Keratinocyte (primary cell): ENCODE measurements at regions not wholly inside any gene's neighbourhood (a gene's known extent, or its start where the extent isn't known, plus 50 kb on each side); places are given as distances from the start of the nearest gene placed in this dataset.

ENCODE experiments used
- EZH2 ChIP-seq: IDR thresholded peaks from one replicate; pipeline ENCODE4 v1.6.1; 2012; ENCODE audit warnings: inconsistent platforms, mild to moderate bottlenecking, low read length, moderate library complexity
- TF ChIP-seq, protein P1 (sequence below), 3 experiments: IDR thresholded peaks in 1 of 3; conservative IDR thresholded peaks in 1 of 3; optimal IDR thresholded peaks in 1 of 3; 2 replicates in 2 of 3; 3 replicates in 1 of 3; pipeline versions ENCODE3 to v1.5.1; 2011; ENCODE audit warnings: low read length in 3 of 3, mild to moderate bottlenecking in 3 of 3, moderate library complexity in 2 of 3, control low read depth in 1 of 3, inconsistent platforms in 1 of 3; ENCODE audit not compliant: insufficient read depth in 2 of 3; ENCODE audit errors: extremely low read depth in 1 of 3

GRCh38 chr11:69372589-69373250 is 78.8 kb downstream of the MYEOV start:
- TF ChIP-seq, protein P1, sequence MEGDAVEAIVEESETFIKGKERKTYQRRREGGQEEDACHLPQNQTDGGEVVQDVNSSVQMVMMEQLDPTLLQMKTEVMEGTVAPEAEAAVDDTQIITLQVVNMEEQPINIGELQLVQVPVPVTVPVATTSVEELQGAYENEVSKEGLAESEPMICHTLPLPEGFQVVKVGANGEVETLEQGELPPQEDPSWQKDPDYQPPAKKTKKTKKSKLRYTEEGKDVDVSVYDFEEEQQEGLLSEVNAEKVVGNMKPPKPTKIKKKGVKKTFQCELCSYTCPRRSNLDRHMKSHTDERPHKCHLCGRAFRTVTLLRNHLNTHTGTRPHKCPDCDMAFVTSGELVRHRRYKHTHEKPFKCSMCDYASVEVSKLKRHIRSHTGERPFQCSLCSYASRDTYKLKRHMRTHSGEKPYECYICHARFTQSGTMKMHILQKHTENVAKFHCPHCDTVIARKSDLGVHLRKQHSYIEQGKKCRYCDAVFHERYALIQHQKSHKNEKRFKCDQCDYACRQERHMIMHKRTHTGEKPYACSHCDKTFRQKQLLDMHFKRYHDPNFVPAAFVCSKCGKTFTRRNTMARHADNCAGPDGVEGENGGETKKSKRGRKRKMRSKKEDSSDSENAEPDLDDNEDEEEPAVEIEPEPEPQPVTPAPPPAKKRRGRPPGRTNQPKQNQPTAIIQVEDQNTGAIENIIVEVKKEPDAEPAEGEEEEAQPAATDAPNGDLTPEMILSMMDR (optimal IDR thresholded peaks at IDR 0.05 in 1 of 3, IDR thresholded peaks at IDR 0.05 in 1 of 3, conservative IDR thresholded peaks at IDR 0.05 in 1 of 3; ENCODE audit: extremely low read depth in 1 of 3, insufficient read depth in 2 of 3, low read length in 3 of 3): no peak
- no peak for TF ChIP-seq EZH2
